Right renal pelvis (tissue), 4 donors: ENCODE measurements at regions not wholly inside any gene's neighbourhood (a gene's known extent, or its start where the extent isn't known, plus 50 kb on each side); places are given as distances from the start of the nearest gene placed in this dataset.

Experiments used
- DNase-seq, 4 donors: peaks; one replicate each; pipeline ENCODE4 v3.0.0-alpha.2; 2013; ENCODE audit warnings: low read depth in 4 of 4, low spot score in 3 of 4, missing footprints in 1 of 4

GRCh38 chr18:8962855-8963635 lies 139.5 kb upstream of the NDUFV2 start:
- no peak for DNase-seq

GRCh38 chr18:8963876-8964275 lies 138.6 kb upstream of the NDUFV2 start:
- no peak for DNase-seq

- no peak for DNase-seq
Measured at GRCh38 chr18:8965398-8965797, 137.1 kb upstream of the NDUFV2 start.

- DNase-seq, result no peak
Measured at GRCh38 chr18:8966821-8967220, 135.7 kb upstream of the NDUFV2 start.

- DNase-seq, result no peak
Measured at GRCh38 chr18:8967573-8967972, 134.9 kb upstream of the NDUFV2 start.

- DNase-seq, result no peak
Measured at GRCh38 chr18:8969639-8970390, 132.7 kb upstream of the NDUFV2 start.

GRCh38 chr18:8970843-8971242 lies 131.7 kb upstream of the NDUFV2 start:
- no peak for DNase-seq

GRCh38 chr18:8972116-8972515 lies 130.4 kb upstream of the NDUFV2 start:
- DNase-seq, result no peak

GRCh38 chr18:8974279-8974678 lies 128.2 kb upstream of the NDUFV2 start:
- DNase-seq, result no peak

GRCh38 chr18:8974696-8975095 lies 127.8 kb upstream of the NDUFV2 start:
- no peak for DNase-seq

- DNase-seq, result no peak
Measured at GRCh38 chr18:8975624-8976023, 126.9 kb upstream of the NDUFV2 start.

GRCh38 chr18:8976606-8977005 lies 125.9 kb upstream of the NDUFV2 start:
- no peak for DNase-seq

GRCh38 chr18:8977166-8977565 lies 125.3 kb upstream of the NDUFV2 start:
- DNase-seq, result no peak

GRCh38 chr18:8977701-8978100 lies 124.8 kb upstream of the NDUFV2 start:
- no peak for DNase-seq

GRCh38 chr18:8978394-8978793 lies 124.1 kb upstream of the NDUFV2 start:
- DNase-seq, result no peak

- no peak for DNase-seq
Measured at GRCh38 chr18:8979258-8979988, 123.1 kb upstream of the NDUFV2 start.

- DNase-seq, result no peak
Measured at GRCh38 chr18:8980496-8980895, 122.0 kb upstream of the NDUFV2 start.

- DNase-seq, result no peak
Measured at GRCh38 chr18:8980918-8981317, 121.6 kb upstream of the NDUFV2 start.

- DNase-seq, result no peak
Measured at GRCh38 chr18:8982416-8983183, 119.9 kb upstream of the NDUFV2 start.

GRCh38 chr18:8983195-8983594 lies 119.3 kb upstream of the NDUFV2 start:
- no peak for DNase-seq
